Endothelial cell (in vitro differentiated cells): ENCODE measurements at regions not wholly inside any gene's neighbourhood (a gene's known extent, or its start where the extent isn't known, plus 50 kb on each side); places are given as distances from the start of the nearest gene placed in this dataset.

Source experiments
- DNase-seq: peaks from one replicate; pipeline ENCODE4 v3.0.0; 2021; ENCODE audit warnings: low spot score
- H3K27ac Mint-ChIP-seq: one replicate; pipeline ENCODE4 v1.8.0; 2021; ENCODE audit warnings: mixed read lengths, inconsistent platforms; ENCODE audit not compliant: unreplicated experiment
- H3K27me3 Mint-ChIP-seq: one replicate; pipeline ENCODE4 v1.8.0; 2021; ENCODE audit warnings: mild to moderate bottlenecking, moderate library complexity, mixed read lengths, inconsistent platforms; ENCODE audit not compliant: unreplicated experiment
- H3K36me3 Mint-ChIP-seq: one replicate; pipeline ENCODE4 v1.8.0; 2021; ENCODE audit warnings: mild to moderate bottlenecking, low read depth, mixed read lengths, inconsistent platforms; ENCODE audit not compliant: unreplicated experiment
- H3K4me1 Mint-ChIP-seq: one replicate; pipeline ENCODE4 v1.8.0; 2021; ENCODE audit warnings: mild to moderate bottlenecking, mixed read lengths, inconsistent platforms; ENCODE audit not compliant: unreplicated experiment
- H3K4me3 Mint-ChIP-seq: one replicate; pipeline ENCODE4 v1.8.0; 2021; ENCODE audit warnings: mild to moderate bottlenecking, mixed read lengths, inconsistent platforms; ENCODE audit not compliant: unreplicated experiment
- H3K9me3 Mint-ChIP-seq: one replicate; pipeline ENCODE4 v1.8.0; 2021; ENCODE audit warnings: mixed read lengths, inconsistent platforms; ENCODE audit not compliant: unreplicated experiment
- TF ChIP-seq, protein P1 (sequence below): fragments of 200-600 bp; sonication (generic); IDR thresholded peaks from one replicate; pipeline ENCODE4 v1.5.0; 2021; ENCODE audit warnings: antibody characterized with exemption; ENCODE audit not compliant: unreplicated experiment

DNA sequence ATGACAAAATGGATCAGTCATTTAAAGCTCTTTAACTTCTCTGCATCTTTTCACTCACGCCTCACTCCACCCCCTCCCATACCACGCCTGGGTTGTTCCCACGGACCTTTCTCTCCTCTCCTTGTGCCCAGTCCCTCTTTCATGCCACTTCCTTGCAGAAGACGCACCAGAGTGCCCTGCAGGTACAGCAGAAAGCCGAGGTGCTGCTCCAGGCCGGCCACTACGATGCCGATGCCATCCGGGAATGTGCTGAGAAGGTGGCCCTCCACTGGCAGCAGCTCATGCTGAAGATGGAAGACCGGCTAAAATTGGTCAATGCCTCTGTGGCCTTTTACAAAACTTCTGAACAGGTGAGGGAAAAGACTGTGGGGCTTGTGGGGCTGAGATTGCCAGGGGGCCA, 296.1 kb upstream of the UMPS start:
- no peak overlapping the region for H3K27ac Mint-ChIP-seq

DNA sequence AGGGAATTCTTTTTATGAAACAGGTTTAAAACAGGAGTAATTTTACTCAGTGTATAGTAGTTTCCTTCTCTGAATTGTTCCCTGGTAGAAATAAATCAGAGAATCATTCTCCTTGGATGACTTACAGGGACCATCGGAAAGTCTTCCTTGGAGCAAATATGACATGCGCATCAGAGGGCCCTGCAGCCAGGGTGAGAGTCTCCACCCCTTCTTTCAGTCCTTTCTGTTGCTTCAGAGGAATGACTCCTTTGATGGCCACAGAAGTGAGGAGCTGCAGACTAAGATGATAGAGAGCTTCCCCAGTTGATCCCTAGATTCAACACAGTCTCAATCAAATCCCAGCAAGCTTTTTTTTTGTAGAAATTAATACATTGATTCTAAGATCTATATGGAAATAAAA, 294.8 kb upstream of the UMPS start:
- Mint-ChIP-seq H3K4me1 (peaks cover 4% of the 10 kb centered on the region), H3K27me3 (peaks cover 6% of the 10 kb centered on the region), H3K27ac (no peak overlapping the region), H3K9me3 (no peaks in the 10 kb centered on the region), H3K4me3 (peak overlapping the region; percentile 40), H3K36me3 (peaks cover 68% of the 10 kb centered on the region)
- TF ChIP-seq, protein P1, sequence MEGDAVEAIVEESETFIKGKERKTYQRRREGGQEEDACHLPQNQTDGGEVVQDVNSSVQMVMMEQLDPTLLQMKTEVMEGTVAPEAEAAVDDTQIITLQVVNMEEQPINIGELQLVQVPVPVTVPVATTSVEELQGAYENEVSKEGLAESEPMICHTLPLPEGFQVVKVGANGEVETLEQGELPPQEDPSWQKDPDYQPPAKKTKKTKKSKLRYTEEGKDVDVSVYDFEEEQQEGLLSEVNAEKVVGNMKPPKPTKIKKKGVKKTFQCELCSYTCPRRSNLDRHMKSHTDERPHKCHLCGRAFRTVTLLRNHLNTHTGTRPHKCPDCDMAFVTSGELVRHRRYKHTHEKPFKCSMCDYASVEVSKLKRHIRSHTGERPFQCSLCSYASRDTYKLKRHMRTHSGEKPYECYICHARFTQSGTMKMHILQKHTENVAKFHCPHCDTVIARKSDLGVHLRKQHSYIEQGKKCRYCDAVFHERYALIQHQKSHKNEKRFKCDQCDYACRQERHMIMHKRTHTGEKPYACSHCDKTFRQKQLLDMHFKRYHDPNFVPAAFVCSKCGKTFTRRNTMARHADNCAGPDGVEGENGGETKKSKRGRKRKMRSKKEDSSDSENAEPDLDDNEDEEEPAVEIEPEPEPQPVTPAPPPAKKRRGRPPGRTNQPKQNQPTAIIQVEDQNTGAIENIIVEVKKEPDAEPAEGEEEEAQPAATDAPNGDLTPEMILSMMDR, result no peak
- DNase-seq, result no peak

More for the DNA sequence above, 296.1 kb upstream of the UMPS start:
- no peak for DNase-seq
- H3K27me3 Mint-ChIP-seq, result peaks cover 2% of the 10 kb centered on the region
- H3K4me3 Mint-ChIP-seq, result no peak overlapping the region
- TF ChIP-seq, protein P1, result no peak
- H3K4me1 Mint-ChIP-seq, result peaks cover 4% of the 10 kb centered on the region
- H3K9me3 Mint-ChIP-seq, result no peaks in the 10 kb centered on the region
- peaks cover 69% of the 10 kb centered on the region for H3K36me3 Mint-ChIP-seq

DNA sequence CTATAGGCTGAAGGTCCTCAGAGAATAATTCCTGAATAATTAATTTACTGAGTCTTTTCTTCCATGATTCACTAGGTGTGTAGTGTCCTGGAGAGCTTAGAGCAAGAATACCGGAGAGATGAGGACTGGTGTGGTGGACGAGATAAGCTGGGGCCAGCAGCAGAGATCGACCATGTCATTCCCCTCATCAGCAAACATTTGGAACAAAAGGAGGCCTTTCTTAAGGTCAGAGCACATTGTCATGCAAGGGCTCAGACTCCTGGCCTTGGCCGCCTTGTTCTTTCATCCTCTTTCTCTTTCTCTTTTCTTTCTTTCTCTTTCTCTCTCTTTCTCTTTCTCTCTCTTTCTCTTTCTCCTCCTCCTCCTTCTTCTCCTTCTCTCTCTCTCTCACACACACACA, 291.4 kb upstream of the UMPS start:
- Mint-ChIP-seq H3K4me1 (peaks cover 4% of the 10 kb centered on the region), H3K27me3 (peaks cover 9% of the 10 kb centered on the region), H3K36me3 (peaks cover 53% of the 10 kb centered on the region), H3K4me3 (no peak overlapping the region), H3K9me3 (no peaks in the 10 kb centered on the region), H3K27ac (no peak overlapping the region)
- DNase-seq, result no peak
- TF ChIP-seq, protein P1, result no peak

DNA sequence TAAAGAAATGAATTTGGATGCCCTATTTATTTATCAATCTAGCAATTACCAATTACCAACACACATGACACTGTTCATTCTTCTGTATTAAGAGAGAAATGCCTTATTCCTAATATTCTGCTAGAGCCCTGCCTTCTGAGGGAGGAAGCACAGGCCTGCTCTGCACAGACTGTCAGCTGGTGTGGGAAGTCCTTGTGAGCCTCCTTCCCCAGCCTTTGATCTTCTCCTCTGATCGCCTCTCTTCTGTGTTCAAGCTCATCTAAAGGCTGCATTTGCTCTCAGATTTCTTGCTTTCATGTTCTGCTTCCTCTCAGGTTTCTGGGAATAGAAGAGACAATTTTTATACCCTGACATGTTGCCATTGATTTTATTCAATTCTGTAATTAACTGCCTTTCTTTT, 290.6 kb upstream of the UMPS start:
- Mint-ChIP-seq H3K36me3 (peaks cover 50% of the 10 kb centered on the region), H3K27me3 (peaks cover 9% of the 10 kb centered on the region), H3K4me1 (peaks cover 4% of the 10 kb centered on the region), H3K27ac (no peak overlapping the region), H3K9me3 (no peaks in the 10 kb centered on the region), H3K4me3 (no peak overlapping the region)
- DNase-seq, result no peak
- TF ChIP-seq, protein P1, result no peak

DNA sequence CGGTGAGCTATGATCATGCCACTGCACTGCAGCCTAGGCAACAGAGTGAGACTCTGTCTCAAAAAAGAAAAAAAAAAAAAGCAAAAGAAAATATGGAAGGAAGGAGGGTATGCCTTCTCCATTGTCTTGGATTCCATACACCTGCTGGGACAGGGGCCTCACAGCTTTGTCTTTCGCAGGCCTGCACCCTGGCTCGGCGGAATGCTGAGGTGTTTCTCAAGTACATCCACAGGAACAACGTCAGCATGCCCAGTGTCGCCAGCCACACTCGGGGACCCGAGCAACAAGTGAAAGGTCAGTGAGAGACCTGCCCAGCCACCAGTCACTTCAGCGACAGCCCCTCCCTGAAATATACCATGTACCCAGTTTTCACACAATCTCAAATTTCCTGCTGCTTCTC, 288.5 kb upstream of the UMPS start:
- DNase-seq, result no peak
- peaks cover 11% of the 10 kb centered on the region for H3K27me3 Mint-ChIP-seq
- TF ChIP-seq, protein P1, result no peak
- H3K4me1 Mint-ChIP-seq, result peaks cover 4% of the 10 kb centered on the region
- H3K36me3 Mint-ChIP-seq, result peaks cover 44% of the 10 kb centered on the region
- no peaks in the 10 kb centered on the region for H3K9me3 Mint-ChIP-seq
- H3K4me3 Mint-ChIP-seq, result no peak overlapping the region
- no peak overlapping the region for H3K27ac Mint-ChIP-seq
